WI38 (cell line): ENCODE measurements at regions not wholly inside any gene's neighbourhood (a gene's known extent, or its start where the extent isn't known, plus 50 kb on each side); places are given as distances from the start of the nearest gene placed in this dataset.

ENCODE experiments used
- H3K4me3 ChIP-seq: 2 replicates; pipeline ENCODE4 v1.5.1; 2011; ENCODE audit warnings: low read depth, mild to moderate bottlenecking, control low read depth, low read length
- TF ChIP-seq, protein P1 (sequence below): IDR thresholded peaks from 2 replicates; pipeline ENCODE4 v1.5.1; 2012; ENCODE audit warnings: low read depth, mild to moderate bottlenecking, control low read depth, low read length

GRCh38 chr22:45061332-45061731 lies 51.5 kb upstream of the PHF21B start:
- TF ChIP-seq, protein P1, sequence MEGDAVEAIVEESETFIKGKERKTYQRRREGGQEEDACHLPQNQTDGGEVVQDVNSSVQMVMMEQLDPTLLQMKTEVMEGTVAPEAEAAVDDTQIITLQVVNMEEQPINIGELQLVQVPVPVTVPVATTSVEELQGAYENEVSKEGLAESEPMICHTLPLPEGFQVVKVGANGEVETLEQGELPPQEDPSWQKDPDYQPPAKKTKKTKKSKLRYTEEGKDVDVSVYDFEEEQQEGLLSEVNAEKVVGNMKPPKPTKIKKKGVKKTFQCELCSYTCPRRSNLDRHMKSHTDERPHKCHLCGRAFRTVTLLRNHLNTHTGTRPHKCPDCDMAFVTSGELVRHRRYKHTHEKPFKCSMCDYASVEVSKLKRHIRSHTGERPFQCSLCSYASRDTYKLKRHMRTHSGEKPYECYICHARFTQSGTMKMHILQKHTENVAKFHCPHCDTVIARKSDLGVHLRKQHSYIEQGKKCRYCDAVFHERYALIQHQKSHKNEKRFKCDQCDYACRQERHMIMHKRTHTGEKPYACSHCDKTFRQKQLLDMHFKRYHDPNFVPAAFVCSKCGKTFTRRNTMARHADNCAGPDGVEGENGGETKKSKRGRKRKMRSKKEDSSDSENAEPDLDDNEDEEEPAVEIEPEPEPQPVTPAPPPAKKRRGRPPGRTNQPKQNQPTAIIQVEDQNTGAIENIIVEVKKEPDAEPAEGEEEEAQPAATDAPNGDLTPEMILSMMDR: no peak
- H3K4me3 ChIP-seq: no peak overlapping the region

- H3K4me3 ChIP-seq: no peak overlapping the region
- TF ChIP-seq, protein P1: no peak
Observed at GRCh38 chr22:45064313-45065278, 54.8 kb upstream of the PHF21B start.

DNA sequence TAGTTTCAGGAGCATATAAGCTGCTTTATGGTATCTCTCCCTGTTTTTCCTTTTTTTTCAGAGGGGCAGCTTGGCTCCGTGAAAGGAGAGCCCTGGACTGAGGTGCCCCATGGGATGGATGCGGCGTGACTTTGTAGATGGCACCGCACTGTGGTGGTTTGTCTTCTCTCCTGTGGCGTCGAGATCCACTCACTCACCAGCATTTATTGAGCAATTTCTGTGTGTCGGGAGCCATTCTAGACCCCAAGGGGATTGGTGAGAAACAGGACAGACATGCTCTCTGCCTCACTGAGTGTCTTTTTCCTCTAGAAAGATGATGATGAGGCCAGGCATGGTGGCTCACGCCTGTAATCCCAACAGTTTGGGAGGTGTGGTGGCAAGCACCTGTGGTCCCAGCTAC lies 55.9 kb upstream of the PHF21B start:
- H3K4me3 ChIP-seq: no peak overlapping the region
- TF ChIP-seq, protein P1: no peak

GRCh38 chr22:45067731-45068130 lies 57.9 kb upstream of the PHF21B start:
- no peak overlapping the region for H3K4me3 ChIP-seq

GRCh38 chr22:45069925-45070324 lies 60.1 kb upstream of the PHF21B start:
- TF ChIP-seq, protein P1: no peak
- H3K4me3 ChIP-seq: no peak overlapping the region

More at GRCh38 chr22:45067731-45068130, 57.9 kb upstream of the PHF21B start:
- TF ChIP-seq, protein P1: no peak

DNA sequence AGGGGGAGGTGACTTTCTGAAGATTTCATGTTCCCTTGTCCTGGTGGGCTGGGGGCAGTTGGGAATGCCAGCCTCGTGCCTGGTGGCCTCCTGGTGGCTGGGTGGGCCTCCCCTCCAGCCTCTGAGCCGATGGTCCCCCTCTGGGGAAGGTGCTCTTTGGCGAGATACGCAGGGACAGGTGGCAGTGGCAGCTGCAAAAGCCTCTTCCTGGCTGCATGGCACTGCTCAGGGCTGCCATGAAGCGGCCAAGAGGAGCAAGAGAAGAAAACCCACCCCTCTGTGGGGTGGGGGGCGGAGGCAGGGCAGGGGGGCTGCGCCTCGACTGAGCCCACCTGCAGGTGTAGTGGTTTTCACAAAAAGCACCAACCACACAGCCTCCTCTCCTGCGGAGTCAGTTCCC lies 61.8 kb upstream of the PHF21B start:
- no peak overlapping the region for H3K4me3 ChIP-seq
- TF ChIP-seq, protein P1: no peak

- no peak overlapping the region for H3K4me3 ChIP-seq
- TF ChIP-seq, protein P1: no peak
Observed at GRCh38 chr22:45072322-45072903, 62.6 kb upstream of the PHF21B start.
